CD4-positive, alpha-beta T cell (primary cell): ENCODE measurements at regions not wholly inside any gene's neighbourhood (a gene's known extent, or its start where the extent isn't known, plus 50 kb on each side); places are given as distances from the start of the nearest gene placed in this dataset.

Experiments used
- ATAC-seq: fragments of 200-7000 bp; cut with Tn5 transposase; one replicate; pipeline ENCODE4 v1.10.0; 2022; ENCODE audit warnings: mild to moderate bottlenecking; ENCODE audit not compliant: poor library complexity
- CTCF ChIA-PET: fragments of 350-600 bp; sonication (Branson Sonifier 250); formaldehyde crosslinking; loops from one replicate; lab custom pipeline; 2021; ENCODE audit warnings: antibody characterized with exemption, inconsistent platforms; lab: Charles Lee
- POLR2A ChIA-PET: fragments of 350-600 bp; sonication (Branson Sonifier 250); formaldehyde crosslinking; loops from one replicate; lab custom pipeline; 2021; ENCODE audit warnings: antibody characterized with exemption, inconsistent platforms; lab: Charles Lee
- DNase-seq, 14 experiments: peaks; one replicate each; pipeline ENCODE4 v3.0.0-alpha.2; 2013 to 2020; ENCODE audit warnings: mixed read lengths in 2 of 14
- H3K27ac ChIP-seq, 2 donors: one replicate each; pipeline versions ENCODE4 v1.5.1 to v1.7.0; 2013; ENCODE audit warnings: low read length in 2 of 2, low read depth in 1 of 2, mild to moderate bottlenecking in 1 of 2
- H3K27me3 ChIP-seq, 2 experiments: 1 replicate in 1 of 2; 2 replicates in 1 of 2; pipeline versions ENCODE4 v1.6.1 to v1.7.0; 2013; ENCODE audit warnings: low read length in 2 of 2, control low read depth in 1 of 2, mild to moderate bottlenecking in 1 of 2, moderate library complexity in 1 of 2; ENCODE audit not compliant: insufficient read depth in 2 of 2, control insufficient read depth in 1 of 2
- H3K36me3 ChIP-seq: one replicate; pipeline ENCODE4 v1.6.1; 2013; ENCODE audit warnings: low read length, control low read depth; ENCODE audit not compliant: insufficient read depth
- H3K4me1 ChIP-seq: one replicate; pipeline ENCODE4 v1.6.1; 2013; ENCODE audit warnings: low read length, control low read depth; ENCODE audit not compliant: insufficient read depth
- H3K4me3 ChIP-seq: one replicate; pipeline ENCODE4 v1.5.1; 2013; ENCODE audit warnings: mild to moderate bottlenecking, low read length, moderate library complexity
- H3K9me3 ChIP-seq, 2 experiments: 1 replicate in 1 of 2; 2 replicates in 1 of 2; pipeline versions ENCODE4 v1.6.1 to v1.7.0; 2013; ENCODE audit warnings: low read length in 2 of 2, mild to moderate bottlenecking in 2 of 2, control low read depth in 1 of 2, moderate library complexity in 1 of 2; ENCODE audit not compliant: control insufficient read depth in 1 of 2, insufficient read depth in 1 of 2
- H3K27ac Mint-ChIP-seq: one replicate; pipeline ENCODE4 v1.8.0; 2020; ENCODE audit warnings: mixed read lengths
- H3K27me3 Mint-ChIP-seq: one replicate; pipeline ENCODE4 v1.8.0; 2021; ENCODE audit warnings: mixed read lengths
- H3K36me3 Mint-ChIP-seq: one replicate; pipeline ENCODE4 v1.8.0; 2021; ENCODE audit warnings: low read depth, mixed read lengths
- H3K4me1 Mint-ChIP-seq: one replicate; pipeline ENCODE4 v1.8.0; 2021; ENCODE audit warnings: low read depth, mixed read lengths
- H3K4me3 Mint-ChIP-seq: one replicate; pipeline ENCODE4 v1.8.0; 2020; ENCODE audit warnings: mild to moderate bottlenecking, mixed read lengths
- H3K9me3 Mint-ChIP-seq: one replicate; pipeline ENCODE4 v1.8.0; 2020; ENCODE audit warnings: mixed read lengths
- CTCF ChIP-seq: fragments of 200-600 bp; IDR thresholded peaks from one replicate; pipeline ENCODE4 v1.8.0; 2022; ENCODE audit warnings: antibody characterized with exemption, mild to moderate bottlenecking
- intact Hi-C, 2 experiments: fragments of 100-400 bp; cut with DNase I in 1 of 2; cut with micrococcal nuclease in 1 of 2; formaldehyde crosslinking; loops; one replicate each; pipeline versions ENCODE4 v1.15.1 to v1.9.0; 2023 to 2025; cut with DNase I, micrococcal nuclease

GRCh38 chr11:70944141-70944540 lies 308.2 kb downstream of the SHANK2 start:
- Mint-ChIP-seq H3K9me3 (peaks cover 26% of the 10 kb centered on the region), H3K27ac (no peak overlapping the region), H3K36me3 (no peaks in the 10 kb centered on the region), H3K27me3 (peaks cover 5% of the 10 kb centered on the region), H3K4me1 (no peaks in the 10 kb centered on the region), H3K4me3 (no peak overlapping the region)
- no peak for DNase-seq
- no peak for ATAC-seq
- ChIA-PET POLR2A (no interaction called here), CTCF (no interaction called here)
- no peak overlapping the region for H3K27ac ChIP-seq
- no peak for TF ChIP-seq CTCF
- peaks cover 21 to 56% of the 10 kb centered on the region in 2 experiments for H3K9me3 ChIP-seq
- H3K27me3 ChIP-seq, result no peaks in the 10 kb centered on the region
- H3K4me3 ChIP-seq, result no peak overlapping the region
- intact Hi-C loops, result no loop called here
- H3K4me1 ChIP-seq, result no peaks in the 10 kb centered on the region
- no peaks in the 10 kb centered on the region for H3K36me3 ChIP-seq

GRCh38 chr11:70944636-70945035 lies 307.7 kb downstream of the SHANK2 start:
- CTCF ChIA-PET, result no interaction called here
- peaks cover 5% of the 10 kb centered on the region for H3K27me3 Mint-ChIP-seq
- H3K4me3 Mint-ChIP-seq, result no peak overlapping the region
- peaks cover 26% of the 10 kb centered on the region for H3K9me3 Mint-ChIP-seq
- H3K36me3 Mint-ChIP-seq, result no peaks in the 10 kb centered on the region
- POLR2A ChIA-PET, result no interaction called here
- H3K27ac Mint-ChIP-seq, result no peak overlapping the region
- Histone ChIP-seq H3K9me3 (peaks cover 21 to 56% of the 10 kb centered on the region in 2 experiments), H3K27ac (no peak overlapping the region), H3K27me3 (no peaks in the 10 kb centered on the region), H3K36me3 (no peaks in the 10 kb centered on the region), H3K4me3 (no peak overlapping the region), H3K4me1 (no peaks in the 10 kb centered on the region)
- no peak for ATAC-seq
- intact Hi-C loops, result no loop called here
- no peak for DNase-seq
- no peaks in the 10 kb centered on the region for H3K4me1 Mint-ChIP-seq
- no peak for TF ChIP-seq CTCF

- Mint-ChIP-seq H3K4me1 (no peaks in the 10 kb centered on the region), H3K27me3 (peaks cover 5% of the 10 kb centered on the region), H3K4me3 (no peak overlapping the region), H3K36me3 (no peaks in the 10 kb centered on the region), H3K27ac (no peak overlapping the region), H3K9me3 (peaks cover 7% of the 10 kb centered on the region)
- CTCF ChIA-PET, result no interaction called here
- peaks cover under 1 to 62% of the 10 kb centered on the region in 2 experiments for H3K9me3 ChIP-seq
- ATAC-seq (no peak), DNase-seq (no peak)
- intact Hi-C loops, result no loop called here
- H3K27me3 ChIP-seq, result no peaks in the 10 kb centered on the region
- no peak for TF ChIP-seq CTCF
- H3K36me3 ChIP-seq, result no peaks in the 10 kb centered on the region
- POLR2A ChIA-PET, result no interaction called here
- no peak overlapping the region for H3K4me3 ChIP-seq
- H3K4me1 ChIP-seq, result no peaks in the 10 kb centered on the region
- no peak overlapping the region for H3K27ac ChIP-seq
Measured at GRCh38 chr11:70948398-70948797, 304.0 kb downstream of the SHANK2 start.
